ENCODE measurements at regions not wholly inside any gene's neighbourhood (a gene's known extent, or its start where the extent isn't known, plus 50 kb on each side); places are given as distances from the start of the nearest gene placed in this dataset.

GRCh38 chr1:239891621-239892358 lies 199.9 kb upstream of the FMN2 start:
- H3K4me1 ChIP-seq (ENCODE audit: control insufficient read depth, extremely low read depth, insufficient read depth, low read length): no peaks in the 10 kb centered on the region
- TF ChIP-seq EZH2 (IDR thresholded peaks at IDR 0.05; ENCODE audit: low read length) (no peak), CTCF (optimal IDR thresholded peaks at IDR 0.05 in 1 of 3, IDR thresholded peaks at IDR 0.05 in 1 of 3, conservative IDR thresholded peaks at IDR 0.05 in 1 of 3; ENCODE audit: extremely low read depth in 1 of 3, insufficient read depth in 2 of 3, low read length in 3 of 3) (no peak)
- no peak overlapping the region for H2AFZ ChIP-seq (ENCODE audit: control insufficient read depth, low read length)
- H3K4me2 ChIP-seq (ENCODE audit: control insufficient read depth, extremely low read depth, insufficient read depth, low read depth, low read length): no peak overlapping the region
- no peaks in the 10 kb centered on the region for H3K27me3 ChIP-seq (ENCODE audit: control insufficient read depth, extremely low read depth, insufficient read depth, low read length)
- no peaks in the 10 kb centered on the region for H3K9me1 ChIP-seq (ENCODE audit: control insufficient read depth, extremely low read depth, insufficient read depth, low read length)
- H3K9ac ChIP-seq (ENCODE audit: control insufficient read depth, extremely low read depth, insufficient read depth, low read length): no peak overlapping the region
- H4K20me1 ChIP-seq (ENCODE audit: control insufficient read depth, extremely low read depth, insufficient read depth, low read length): no peaks in the 10 kb centered on the region
- DNase-seq (ENCODE audit: low read depth, low spot score) (no peak), FAIRE-seq (no peak)
- H3K9me3 ChIP-seq (ENCODE audit: control insufficient read depth, low read depth, low read length): peaks cover 2% of the 10 kb centered on the region
- no peak overlapping the region for H3K4me3 ChIP-seq (ENCODE audit: control insufficient read depth in 2 of 3, extremely low read depth in 1 of 3, insufficient read depth in 2 of 3, low read depth in 1 of 3, low read length in 3 of 3)
- dilution Hi-C loops (cut with MboI; ENCODE audit: extremely low pct_ligation_motif_present, low sequenced_read_pairs): no loop called here
- no peaks in the 10 kb centered on the region for H3K36me3 ChIP-seq (ENCODE audit: control insufficient read depth in 2 of 2, extremely low read depth in 1 of 2, insufficient read depth in 2 of 2, low read length in 2 of 2)
- no peaks in the 10 kb centered on the region for H3K79me2 ChIP-seq (ENCODE audit: control insufficient read depth, insufficient read depth, low read length)
- H3K27ac ChIP-seq (ENCODE audit: control insufficient read depth, insufficient read depth, low read length): no peak overlapping the region

- DNase-seq (ENCODE audit: low read depth, low spot score): no peak
- Histone ChIP-seq H3K9me1 (ENCODE audit: control insufficient read depth, extremely low read depth, insufficient read depth, low read length) (no peaks in the 10 kb centered on the region), H3K79me2 (ENCODE audit: control insufficient read depth, insufficient read depth, low read length) (no peaks in the 10 kb centered on the region), H3K27ac (ENCODE audit: control insufficient read depth, insufficient read depth, low read length) (no peak overlapping the region), H3K9me3 (ENCODE audit: control insufficient read depth, low read depth, low read length) (peaks cover 2% of the 10 kb centered on the region), H3K36me3 (ENCODE audit: control insufficient read depth in 2 of 2, extremely low read depth in 1 of 2, insufficient read depth in 2 of 2, low read length in 2 of 2) (no peaks in the 10 kb centered on the region), H3K4me1 (ENCODE audit: control insufficient read depth, extremely low read depth, insufficient read depth, low read length) (no peaks in the 10 kb centered on the region), H2AFZ (ENCODE audit: control insufficient read depth, low read length) (no peak overlapping the region), H4K20me1 (ENCODE audit: control insufficient read depth, extremely low read depth, insufficient read depth, low read length) (no peaks in the 10 kb centered on the region), H3K4me2 (ENCODE audit: control insufficient read depth, extremely low read depth, insufficient read depth, low read depth, low read length) (no peak overlapping the region), H3K9ac (ENCODE audit: control insufficient read depth, extremely low read depth, insufficient read depth, low read length) (no peak overlapping the region), H3K27me3 (ENCODE audit: control insufficient read depth, extremely low read depth, insufficient read depth, low read length) (no peaks in the 10 kb centered on the region), H3K4me3 (ENCODE audit: control insufficient read depth in 2 of 3, extremely low read depth in 1 of 3, insufficient read depth in 2 of 3, low read depth in 1 of 3, low read length in 3 of 3) (no peak overlapping the region)
- dilution Hi-C loops (cut with MboI; ENCODE audit: extremely low pct_ligation_motif_present, low sequenced_read_pairs): no loop called here
- no peak for TF ChIP-seq EZH2 (IDR thresholded peaks at IDR 0.05; ENCODE audit: low read length)
- no peak for TF ChIP-seq CTCF (optimal IDR thresholded peaks at IDR 0.05 in 1 of 3, IDR thresholded peaks at IDR 0.05 in 1 of 3, conservative IDR thresholded peaks at IDR 0.05 in 1 of 3; ENCODE audit: extremely low read depth in 1 of 3, insufficient read depth in 2 of 3, low read length in 3 of 3)
- FAIRE-seq: no peak
Measured at GRCh38 chr1:239892602-239893001, 199.1 kb upstream of the FMN2 start.

All from keratinocyte (primary cell).